GM23338 (cell line): ENCODE measurements at regions not wholly inside any gene's neighbourhood (a gene's known extent, or its start where the extent isn't known, plus 50 kb on each side); places are given as distances from the start of the nearest gene placed in this dataset.

ENCODE experiments used
- CREB1 ChIP-seq: fragments of 250-450 bp; sonication (Bioruptor Pico); IDR thresholded peaks from 2 replicates; pipeline ENCODE4 v1.5.0; 2020; ENCODE audit warnings: low read depth, mild to moderate bottlenecking, moderate library complexity
- EZH2 ChIP-seq: fragments of 200-600 bp; sonication (generic); IDR thresholded peaks from one replicate; pipeline ENCODE4 v1.8.0; 2017; ENCODE audit warnings: antibody characterized with exemption, mild to moderate bottlenecking, low read depth; ENCODE audit not compliant: unreplicated experiment
- EZH2phosphoT487 ChIP-seq: fragments of 200-600 bp; sonication (generic); IDR thresholded peaks from one replicate; pipeline ENCODE4 v1.8.1; 2018; ENCODE audit warnings: antibody characterized with exemption; ENCODE audit not compliant: unreplicated experiment
- JUNB ChIP-seq: IDR thresholded peaks from one replicate; pipeline ENCODE4 v1.6.1; 2016; ENCODE audit warnings: antibody characterized with exemption; ENCODE audit not compliant: unreplicated experiment
- NANOG ChIP-seq: IDR thresholded peaks from 2 replicates; pipeline ENCODE4 v1.6.1; 2016; ENCODE audit warnings: antibody characterized with exemption, borderline replicate concordance
- POLR2AphosphoS5 ChIP-seq: IDR thresholded peaks from 2 replicates; pipeline ENCODE4 v1.6.1; 2016; ENCODE audit warnings: antibody characterized with exemption, low read depth
- ZNF114 ChIP-seq: fragments of 250-450 bp; sonication (Bioruptor Pico); IDR thresholded peaks from 2 replicates; pipeline ENCODE4 v1.5.0; 2020; ENCODE audit warnings: mild to moderate bottlenecking, moderate library complexity
- ZNF331 ChIP-seq: fragments of 250-450 bp; sonication (Bioruptor Pico); IDR thresholded peaks from 2 replicates; pipeline ENCODE4 v1.5.0; 2020; ENCODE audit warnings: low read depth, mild to moderate bottlenecking, moderate library complexity
- TF ChIP-seq, protein P1 (sequence below), 2 experiments: fragments of 200-600 bp in 1 of 2; sonication (generic) in 1 of 2; conservative IDR thresholded peaks; 2 replicates each; pipeline versions ENCODE4 v1.5.1 to v1.6.1; 2016 to 2017; ENCODE audit warnings: antibody characterized with exemption in 2 of 2, low read depth in 2 of 2, mild to moderate bottlenecking in 2 of 2, moderate library complexity in 1 of 2

DNA sequence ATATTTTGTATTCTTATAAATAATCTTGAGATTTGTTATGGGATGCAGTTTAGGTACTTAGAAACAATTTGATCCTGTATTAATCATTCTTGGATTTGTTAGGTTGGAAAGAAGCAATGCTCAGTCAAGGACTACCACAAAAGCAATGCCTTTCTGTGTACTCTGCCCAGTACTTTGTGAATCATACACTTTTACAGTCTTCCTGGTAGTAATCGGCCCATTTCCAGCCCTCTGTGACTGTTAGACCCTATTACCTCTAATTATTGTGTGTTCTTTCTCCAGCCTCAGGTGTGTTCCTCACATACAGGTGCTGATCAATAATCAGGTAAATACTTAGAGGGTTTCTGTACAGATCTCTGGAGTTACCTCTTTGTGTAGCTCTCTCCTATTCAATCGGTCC, 609.0 kb downstream of the KCNH5 start:
- TF ChIP-seq, protein P1, sequence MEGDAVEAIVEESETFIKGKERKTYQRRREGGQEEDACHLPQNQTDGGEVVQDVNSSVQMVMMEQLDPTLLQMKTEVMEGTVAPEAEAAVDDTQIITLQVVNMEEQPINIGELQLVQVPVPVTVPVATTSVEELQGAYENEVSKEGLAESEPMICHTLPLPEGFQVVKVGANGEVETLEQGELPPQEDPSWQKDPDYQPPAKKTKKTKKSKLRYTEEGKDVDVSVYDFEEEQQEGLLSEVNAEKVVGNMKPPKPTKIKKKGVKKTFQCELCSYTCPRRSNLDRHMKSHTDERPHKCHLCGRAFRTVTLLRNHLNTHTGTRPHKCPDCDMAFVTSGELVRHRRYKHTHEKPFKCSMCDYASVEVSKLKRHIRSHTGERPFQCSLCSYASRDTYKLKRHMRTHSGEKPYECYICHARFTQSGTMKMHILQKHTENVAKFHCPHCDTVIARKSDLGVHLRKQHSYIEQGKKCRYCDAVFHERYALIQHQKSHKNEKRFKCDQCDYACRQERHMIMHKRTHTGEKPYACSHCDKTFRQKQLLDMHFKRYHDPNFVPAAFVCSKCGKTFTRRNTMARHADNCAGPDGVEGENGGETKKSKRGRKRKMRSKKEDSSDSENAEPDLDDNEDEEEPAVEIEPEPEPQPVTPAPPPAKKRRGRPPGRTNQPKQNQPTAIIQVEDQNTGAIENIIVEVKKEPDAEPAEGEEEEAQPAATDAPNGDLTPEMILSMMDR (conservative IDR thresholded peaks at IDR 0.05; ENCODE audit: low read depth in 2 of 2): no peak
- no peak for TF ChIP-seq EZH2phosphoT487
- no peak for TF ChIP-seq ZNF114 (CRISPR knock-in tag)
- no peak for TF ChIP-seq ZNF331 (CRISPR knock-in tag)
- no peak for TF ChIP-seq EZH2
- no peak for TF ChIP-seq POLR2AphosphoS5
- no peak for TF ChIP-seq CREB1 (CRISPR knock-in tag)
- no peak for TF ChIP-seq NANOG
- no peak for TF ChIP-seq JUNB
